ENCODE measurements at regions not wholly inside any gene's neighbourhood (a gene's known extent, or its start where the extent isn't known, plus 50 kb on each side); places are given as distances from the start of the nearest gene placed in this dataset.

DNA sequence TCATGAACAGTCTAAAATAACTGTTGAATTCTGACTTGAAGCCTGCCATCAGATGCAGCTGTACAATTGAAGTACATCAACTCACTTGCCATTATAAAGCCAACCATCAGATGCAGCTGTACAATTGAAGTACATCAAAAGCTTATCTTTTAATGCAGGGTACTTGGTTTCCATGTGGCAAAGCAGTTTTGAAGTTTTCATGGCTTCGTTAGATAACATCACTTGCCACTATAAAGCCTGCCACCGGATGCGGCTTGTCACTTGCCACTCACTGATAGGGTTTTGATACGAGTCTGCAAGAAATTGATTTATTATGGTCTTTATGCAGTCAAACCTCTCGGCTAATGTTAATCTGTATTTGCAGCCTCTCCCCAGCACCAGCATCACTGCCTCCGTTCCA lies 1605.8 kb downstream of the SUCLG1 start:
- Histone ChIP-seq H3F3A (ENCODE audit: insufficient read depth, low read length) (no peaks in the 10 kb centered on the region), H3K9ac (ENCODE audit: low read length) (no peak overlapping the region), H3K4me2 (ENCODE audit: low read length) (no peak overlapping the region), H3K4me3 (ENCODE audit: low read depth, low read length, poor library complexity, severe bottlenecking) (no peak overlapping the region), H2AFZ (ENCODE audit: low read length) (no peak overlapping the region), H3K27me3 (ENCODE audit: insufficient read depth, low read length) (no peaks in the 10 kb centered on the region), H3K36me3 (ENCODE audit: insufficient read depth, low read length) (no peaks in the 10 kb centered on the region), H3K79me2 (ENCODE audit: insufficient read depth, low read length) (no peaks in the 10 kb centered on the region), H3K4me1 (ENCODE audit: insufficient read depth, low read length, severe bottlenecking) (no peaks in the 10 kb centered on the region), H3K9me3 (ENCODE audit: low read length) (no peaks in the 10 kb centered on the region), H4K20me1 (ENCODE audit: insufficient read depth, low read length) (no peaks in the 10 kb centered on the region), H3K9me2 (ENCODE audit: low read depth, low read length) (no peaks in the 10 kb centered on the region), H3K27ac (ENCODE audit: low read depth, low read length, poor library complexity, severe bottlenecking) (no peak overlapping the region)
- no peak for TF ChIP-seq EZH2 (IDR thresholded peaks at IDR 0.05; ENCODE audit: borderline replicate concordance, low read length)
- TF ChIP-seq, protein P1, sequence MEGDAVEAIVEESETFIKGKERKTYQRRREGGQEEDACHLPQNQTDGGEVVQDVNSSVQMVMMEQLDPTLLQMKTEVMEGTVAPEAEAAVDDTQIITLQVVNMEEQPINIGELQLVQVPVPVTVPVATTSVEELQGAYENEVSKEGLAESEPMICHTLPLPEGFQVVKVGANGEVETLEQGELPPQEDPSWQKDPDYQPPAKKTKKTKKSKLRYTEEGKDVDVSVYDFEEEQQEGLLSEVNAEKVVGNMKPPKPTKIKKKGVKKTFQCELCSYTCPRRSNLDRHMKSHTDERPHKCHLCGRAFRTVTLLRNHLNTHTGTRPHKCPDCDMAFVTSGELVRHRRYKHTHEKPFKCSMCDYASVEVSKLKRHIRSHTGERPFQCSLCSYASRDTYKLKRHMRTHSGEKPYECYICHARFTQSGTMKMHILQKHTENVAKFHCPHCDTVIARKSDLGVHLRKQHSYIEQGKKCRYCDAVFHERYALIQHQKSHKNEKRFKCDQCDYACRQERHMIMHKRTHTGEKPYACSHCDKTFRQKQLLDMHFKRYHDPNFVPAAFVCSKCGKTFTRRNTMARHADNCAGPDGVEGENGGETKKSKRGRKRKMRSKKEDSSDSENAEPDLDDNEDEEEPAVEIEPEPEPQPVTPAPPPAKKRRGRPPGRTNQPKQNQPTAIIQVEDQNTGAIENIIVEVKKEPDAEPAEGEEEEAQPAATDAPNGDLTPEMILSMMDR (IDR thresholded peaks at IDR 0.05; ENCODE audit: low read length) = no peak

DNA sequence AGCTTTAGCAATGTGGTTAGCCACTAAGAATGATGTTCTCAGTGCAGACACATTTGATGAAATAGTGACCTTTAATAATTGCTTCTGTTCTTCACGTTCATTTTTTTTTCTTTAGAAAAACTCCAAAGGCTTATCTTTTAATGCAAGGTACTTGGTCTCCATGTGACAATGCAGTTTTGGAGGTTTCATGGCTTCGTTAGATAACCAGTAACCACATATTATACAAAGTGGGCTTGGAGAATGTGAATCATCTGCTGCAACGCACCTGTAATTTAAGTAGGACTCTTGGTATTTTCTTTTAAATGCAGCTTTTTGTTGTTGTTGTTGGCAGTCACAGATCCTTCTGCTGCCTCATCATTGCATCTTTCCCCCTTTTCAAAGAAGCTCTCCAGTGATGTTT lies 1606.3 kb downstream of the SUCLG1 start:
- no peak overlapping the region for H3K27ac ChIP-seq (ENCODE audit: low read depth, low read length, poor library complexity, severe bottlenecking)
- no peaks in the 10 kb centered on the region for H3F3A ChIP-seq (ENCODE audit: insufficient read depth, low read length)
- H4K20me1 ChIP-seq (ENCODE audit: insufficient read depth, low read length) = no peaks in the 10 kb centered on the region
- H2AFZ ChIP-seq (ENCODE audit: low read length) = no peak overlapping the region
- H3K9me3 ChIP-seq (ENCODE audit: low read length) = no peaks in the 10 kb centered on the region
- H3K4me3 ChIP-seq (ENCODE audit: low read depth, low read length, poor library complexity, severe bottlenecking) = no peak overlapping the region
- H3K9me2 ChIP-seq (ENCODE audit: low read depth, low read length) = no peaks in the 10 kb centered on the region
- no peaks in the 10 kb centered on the region for H3K36me3 ChIP-seq (ENCODE audit: insufficient read depth, low read length)
- no peak overlapping the region for H3K4me2 ChIP-seq (ENCODE audit: low read length)
- no peaks in the 10 kb centered on the region for H3K4me1 ChIP-seq (ENCODE audit: insufficient read depth, low read length, severe bottlenecking)
- no peaks in the 10 kb centered on the region for H3K27me3 ChIP-seq (ENCODE audit: insufficient read depth, low read length)
- no peak for TF ChIP-seq EZH2 (IDR thresholded peaks at IDR 0.05; ENCODE audit: borderline replicate concordance, low read length)
- TF ChIP-seq, protein P1 (IDR thresholded peaks at IDR 0.05; ENCODE audit: low read length) = no peak
- H3K79me2 ChIP-seq (ENCODE audit: insufficient read depth, low read length) = no peaks in the 10 kb centered on the region
- no peak overlapping the region for H3K9ac ChIP-seq (ENCODE audit: low read length)

DNA sequence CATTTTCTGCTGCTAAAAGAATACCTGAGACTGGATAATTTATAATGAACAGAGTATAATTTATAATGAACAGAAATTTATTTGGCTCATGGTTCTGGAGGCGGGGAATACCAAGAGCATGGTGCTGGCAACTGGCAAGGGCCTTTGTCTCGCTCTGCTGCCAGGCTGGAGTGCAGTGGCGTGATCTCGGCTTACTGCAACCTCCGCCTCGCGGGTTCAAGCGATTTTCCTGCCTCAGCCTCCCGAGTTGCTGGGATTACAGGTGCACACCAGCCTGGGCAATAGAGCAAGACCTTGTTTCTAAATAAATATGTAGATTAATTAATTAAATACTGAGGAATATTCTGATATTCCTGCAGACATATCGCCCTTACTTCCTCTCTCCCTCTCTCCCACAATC lies 1610.8 kb downstream of the SUCLG1 start:
- Histone ChIP-seq H3K9me3 (ENCODE audit: low read length) (no peaks in the 10 kb centered on the region), H3F3A (ENCODE audit: insufficient read depth, low read length) (no peaks in the 10 kb centered on the region), H3K27me3 (ENCODE audit: insufficient read depth, low read length) (no peaks in the 10 kb centered on the region), H3K27ac (ENCODE audit: low read depth, low read length, poor library complexity, severe bottlenecking) (no peak overlapping the region), H3K4me3 (ENCODE audit: low read depth, low read length, poor library complexity, severe bottlenecking) (no peak overlapping the region), H2AFZ (ENCODE audit: low read length) (no peak overlapping the region), H3K9ac (ENCODE audit: low read length) (no peak overlapping the region), H3K4me2 (ENCODE audit: low read length) (no peak overlapping the region), H4K20me1 (ENCODE audit: insufficient read depth, low read length) (no peaks in the 10 kb centered on the region), H3K36me3 (ENCODE audit: insufficient read depth, low read length) (no peaks in the 10 kb centered on the region), H3K4me1 (ENCODE audit: insufficient read depth, low read length, severe bottlenecking) (no peaks in the 10 kb centered on the region), H3K79me2 (ENCODE audit: insufficient read depth, low read length) (no peaks in the 10 kb centered on the region), H3K9me2 (ENCODE audit: low read depth, low read length) (no peaks in the 10 kb centered on the region)
- no peak for TF ChIP-seq EZH2 (IDR thresholded peaks at IDR 0.05; ENCODE audit: borderline replicate concordance, low read length)
- TF ChIP-seq, protein P1 (IDR thresholded peaks at IDR 0.05; ENCODE audit: low read length) = no peak
